Stomach (tissue), 4 donors: ENCODE measurements at regions not wholly inside any gene's neighbourhood (a gene's known extent, or its start where the extent isn't known, plus 50 kb on each side); places are given as distances from the start of the nearest gene placed in this dataset.

ENCODE experiments used
- EP300 ChIP-seq: sonication (generic); formaldehyde crosslinking; IDR thresholded peaks from one replicate; pipeline ENCODE4 v1.6.1; 2017; ENCODE audit warnings: antibody characterized with exemption
- TF ChIP-seq, protein P1 (sequence below), 7 experiments: fragments of 450-650 bp in 4 of 7; fragments of 200-600 bp in 3 of 7; sonication (generic) in 3 of 7; IDR thresholded peaks; one replicate each; pipeline ENCODE4 v1.5.1; 2016 to 2019; ENCODE audit warnings: antibody characterized with exemption in 7 of 7, control low read depth in 2 of 7, mild to moderate bottlenecking in 1 of 7

GRCh38 chr5:75844301-75844700 lies 127.1 kb upstream of the POC5 start:
- TF ChIP-seq, protein P1, sequence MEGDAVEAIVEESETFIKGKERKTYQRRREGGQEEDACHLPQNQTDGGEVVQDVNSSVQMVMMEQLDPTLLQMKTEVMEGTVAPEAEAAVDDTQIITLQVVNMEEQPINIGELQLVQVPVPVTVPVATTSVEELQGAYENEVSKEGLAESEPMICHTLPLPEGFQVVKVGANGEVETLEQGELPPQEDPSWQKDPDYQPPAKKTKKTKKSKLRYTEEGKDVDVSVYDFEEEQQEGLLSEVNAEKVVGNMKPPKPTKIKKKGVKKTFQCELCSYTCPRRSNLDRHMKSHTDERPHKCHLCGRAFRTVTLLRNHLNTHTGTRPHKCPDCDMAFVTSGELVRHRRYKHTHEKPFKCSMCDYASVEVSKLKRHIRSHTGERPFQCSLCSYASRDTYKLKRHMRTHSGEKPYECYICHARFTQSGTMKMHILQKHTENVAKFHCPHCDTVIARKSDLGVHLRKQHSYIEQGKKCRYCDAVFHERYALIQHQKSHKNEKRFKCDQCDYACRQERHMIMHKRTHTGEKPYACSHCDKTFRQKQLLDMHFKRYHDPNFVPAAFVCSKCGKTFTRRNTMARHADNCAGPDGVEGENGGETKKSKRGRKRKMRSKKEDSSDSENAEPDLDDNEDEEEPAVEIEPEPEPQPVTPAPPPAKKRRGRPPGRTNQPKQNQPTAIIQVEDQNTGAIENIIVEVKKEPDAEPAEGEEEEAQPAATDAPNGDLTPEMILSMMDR (IDR thresholded peaks at IDR 0.05): no peak
- TF ChIP-seq EP300: no peak
